Upper lobe of left lung (tissue), 6 donors: ENCODE measurements at regions not wholly inside any gene's neighbourhood (a gene's known extent, or its start where the extent isn't known, plus 50 kb on each side); places are given as distances from the start of the nearest gene placed in this dataset.

Experiments used
- ATAC-seq, 2 donors: fragments of 200-7000 bp; cut with Tn5 transposase; one replicate each; pipeline ENCODE4 v1.9.1; 2022; ENCODE audit warnings: mild to moderate bottlenecking in 2 of 2, moderate library complexity in 2 of 2; ENCODE audit not compliant: low FRiP score in 2 of 2
- DNase-seq, 2 donors: peaks; one replicate each; pipeline ENCODE4 v3.0.0-alpha.2; 2019 to 2020
- H3K27ac ChIP-seq, 4 donors: fragments of 200-600 bp; sonication (generic); one replicate each; pipeline ENCODE4 v1.5.1; 2016 to 2019
- H3K27me3 ChIP-seq, 4 donors: fragments of 200-600 bp; sonication (generic); one replicate each; pipeline ENCODE4 v1.5.1; 2017 to 2019
- H3K36me3 ChIP-seq, 4 donors: fragments of 200-600 bp; sonication (generic); one replicate each; pipeline ENCODE4 v1.5.1; 2016 to 2019
- H3K4me1 ChIP-seq, 4 donors: fragments of 200-600 bp; sonication (generic); one replicate each; pipeline ENCODE4 v1.5.1; 2018 to 2019
- H3K4me3 ChIP-seq, 4 donors: fragments of 200-600 bp; sonication (generic); one replicate each; pipeline ENCODE4 v1.5.1; 2017 to 2019; ENCODE audit warnings: mild to moderate bottlenecking in 2 of 4, moderate library complexity in 1 of 4
- H3K9me3 ChIP-seq, 4 donors: fragments of 200-600 bp; sonication (generic); one replicate each; pipeline ENCODE4 v1.5.1; 2018 to 2019
- EP300 ChIP-seq, 4 donors: sonication (generic); formaldehyde crosslinking; IDR thresholded peaks; one replicate each; pipeline ENCODE4 v1.5.1; 2017; ENCODE audit warnings: antibody characterized with exemption in 4 of 4, control low read depth in 2 of 4
- POLR2A ChIP-seq, 4 donors: fragments of 450-650 bp; IDR thresholded peaks; one replicate each; pipeline ENCODE4 v1.5.1; 2016 to 2017; ENCODE audit warnings: antibody characterized with exemption in 4 of 4, mild to moderate bottlenecking in 2 of 4
- POLR2AphosphoS5 ChIP-seq, 2 donors: sonication (generic); formaldehyde crosslinking; IDR thresholded peaks; one replicate each; pipeline ENCODE4 v1.5.1; 2017; ENCODE audit warnings: antibody characterized with exemption in 2 of 2
- WGBS, 2 donors: methylation state at CpG; one replicate each; pipeline ENCODE4 v1.1.5; 2017 to 2018; 5-methylcytosine and 5-hydroxymethylcytosine counted together
- TF ChIP-seq, protein P1 (sequence below), 6 experiments: fragments of 450-650 bp in 4 of 6; fragments of 200-600 bp in 2 of 6; sonication (generic) in 2 of 6; IDR thresholded peaks; one replicate each; pipeline ENCODE4 v1.5.1; 2016 to 2019; ENCODE audit warnings: antibody characterized with exemption in 6 of 6
- donor health status: DM: no; HTN: no; CAD: no; lungs with moderate emphysema.
- donor health status: DM: no; HTN: yes; CAD: no; lungs with severe emphysema.

DNA sequence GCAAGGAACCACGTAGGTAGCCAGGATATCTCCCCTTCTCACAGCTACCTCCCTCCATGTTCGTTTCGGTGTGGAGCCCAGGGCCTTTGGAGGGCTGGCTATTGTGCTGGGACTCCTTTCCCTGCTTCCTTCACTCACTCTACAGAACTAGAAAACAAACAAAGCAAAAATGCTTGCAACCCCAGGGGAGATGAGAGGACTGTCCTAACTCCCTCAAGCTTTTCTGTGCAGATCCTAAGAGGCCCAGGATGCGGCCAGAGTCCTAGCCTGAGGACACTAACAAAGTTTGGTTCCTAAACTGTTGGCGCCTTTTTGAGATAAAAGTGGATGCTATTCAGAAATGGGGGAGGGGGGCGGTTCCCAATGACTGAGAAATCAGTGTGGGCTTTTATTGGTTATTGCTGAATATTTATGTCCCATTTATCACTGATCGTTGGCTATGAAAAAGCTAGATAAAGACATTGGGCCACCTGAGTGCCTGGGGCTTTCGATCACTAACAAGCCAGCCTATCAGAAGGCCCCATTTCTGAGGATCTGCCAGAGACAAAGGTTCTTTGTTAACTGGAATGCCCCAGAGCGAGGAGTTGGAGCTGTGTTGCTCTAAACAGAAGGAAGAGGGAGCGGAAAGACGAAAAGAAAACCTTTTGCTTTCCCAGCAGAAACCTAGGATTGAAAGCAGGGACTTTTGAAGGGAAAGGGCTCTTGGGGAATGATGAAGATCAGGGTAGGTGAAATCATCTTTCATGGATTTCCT lies 95.2 kb upstream of the EGR2 start:
- ATAC-seq (no peak), DNase-seq (no peak)
- 75 to 91% methylated on average over 11 of the region's 11 CpGs for WGBS, 2 donors
- no peak for TF ChIP-seq POLR2A (IDR thresholded peaks at IDR 0.05)
- TF ChIP-seq POLR2AphosphoS5 (IDR thresholded peaks at IDR 0.05): no peak
- no peak for TF ChIP-seq EP300 (IDR thresholded peaks at IDR 0.05)
- TF ChIP-seq, protein P1, sequence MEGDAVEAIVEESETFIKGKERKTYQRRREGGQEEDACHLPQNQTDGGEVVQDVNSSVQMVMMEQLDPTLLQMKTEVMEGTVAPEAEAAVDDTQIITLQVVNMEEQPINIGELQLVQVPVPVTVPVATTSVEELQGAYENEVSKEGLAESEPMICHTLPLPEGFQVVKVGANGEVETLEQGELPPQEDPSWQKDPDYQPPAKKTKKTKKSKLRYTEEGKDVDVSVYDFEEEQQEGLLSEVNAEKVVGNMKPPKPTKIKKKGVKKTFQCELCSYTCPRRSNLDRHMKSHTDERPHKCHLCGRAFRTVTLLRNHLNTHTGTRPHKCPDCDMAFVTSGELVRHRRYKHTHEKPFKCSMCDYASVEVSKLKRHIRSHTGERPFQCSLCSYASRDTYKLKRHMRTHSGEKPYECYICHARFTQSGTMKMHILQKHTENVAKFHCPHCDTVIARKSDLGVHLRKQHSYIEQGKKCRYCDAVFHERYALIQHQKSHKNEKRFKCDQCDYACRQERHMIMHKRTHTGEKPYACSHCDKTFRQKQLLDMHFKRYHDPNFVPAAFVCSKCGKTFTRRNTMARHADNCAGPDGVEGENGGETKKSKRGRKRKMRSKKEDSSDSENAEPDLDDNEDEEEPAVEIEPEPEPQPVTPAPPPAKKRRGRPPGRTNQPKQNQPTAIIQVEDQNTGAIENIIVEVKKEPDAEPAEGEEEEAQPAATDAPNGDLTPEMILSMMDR (IDR thresholded peaks at IDR 0.05): no peak
- Histone ChIP-seq H3K27ac (no peak overlapping the region), H3K4me3 (no peak overlapping the region), H3K4me1 (no peaks in the 10 kb centered on the region), H3K36me3 (no peaks in the 10 kb centered on the region), H3K27me3 (no peaks in the 10 kb centered on the region), H3K9me3 (no peaks in the 10 kb centered on the region)

GRCh38 chr10:62907470-62908212 lies 91.5 kb upstream of the EGR2 start:
- Histone ChIP-seq H3K4me3 (no peak overlapping the region), H3K4me1 (no peaks in the 10 kb centered on the region), H3K9me3 (no peaks in the 10 kb centered on the region), H3K27me3 (no peaks in the 10 kb centered on the region), H3K27ac (no peak overlapping the region), H3K36me3 (no peaks in the 10 kb centered on the region)
- TF ChIP-seq POLR2A (IDR thresholded peaks at IDR 0.05) (no peak), EP300 (IDR thresholded peaks at IDR 0.05) (no peak), POLR2AphosphoS5 (IDR thresholded peaks at IDR 0.05) (no peak)
- TF ChIP-seq, protein P1 (IDR thresholded peaks at IDR 0.05): no peak
- ATAC-seq (no peak), DNase-seq (no peak)
- 79 to 82% methylated on average over 8 of the region's 8 CpGs for WGBS, 2 donors

- TF ChIP-seq POLR2AphosphoS5 (IDR thresholded peaks at IDR 0.05) (no peak), EP300 (IDR thresholded peaks at IDR 0.05) (no peak), POLR2A (IDR thresholded peaks at IDR 0.05) (no peak)
- TF ChIP-seq, protein P1 (IDR thresholded peaks at IDR 0.05): no peak
Observed at GRCh38 chr10:62904281-62904875, 88.2 kb upstream of the EGR2 start.

DNA sequence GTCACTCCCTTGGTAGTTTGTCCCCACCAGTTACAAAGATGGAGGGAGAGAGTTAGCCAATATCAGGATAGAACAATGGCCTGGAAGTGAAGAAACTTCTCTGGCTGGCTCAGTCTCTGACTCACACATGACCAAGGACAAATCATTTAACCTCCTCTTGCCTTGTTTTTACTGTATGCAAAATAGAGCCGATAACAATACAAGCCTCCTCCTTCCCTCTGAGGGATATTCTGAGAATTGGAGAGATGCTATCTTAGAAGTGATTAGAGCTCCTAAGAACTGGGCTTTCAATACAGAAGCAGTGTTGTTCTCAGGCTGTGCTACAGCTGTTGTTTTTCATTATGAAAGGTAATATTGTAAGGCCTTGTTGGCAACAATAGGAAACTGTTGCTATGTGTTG lies 87.7 kb upstream of the EGR2 start:
- Histone ChIP-seq H3K9me3 (no peaks in the 10 kb centered on the region), H3K4me3 (no peak overlapping the region), H3K36me3 (no peaks in the 10 kb centered on the region), H3K27ac (no peak overlapping the region), H3K4me1 (no peaks in the 10 kb centered on the region), H3K27me3 (no peaks in the 10 kb centered on the region)
- no peak for ATAC-seq
- TF ChIP-seq EP300 (IDR thresholded peaks at IDR 0.05) (no peak), POLR2AphosphoS5 (IDR thresholded peaks at IDR 0.05) (no peak), POLR2A (IDR thresholded peaks at IDR 0.05) (no peak)
- TF ChIP-seq, protein P1 (IDR thresholded peaks at IDR 0.05): no peak
- no peak for DNase-seq
- 67 to 81% methylated on average over 1 of the region's 1 CpG for WGBS, 2 donors

More at GRCh38 chr10:62904281-62904875, 88.2 kb upstream of the EGR2 start:
- H3K27me3 ChIP-seq: no peaks in the 10 kb centered on the region
- no peaks in the 10 kb centered on the region for H3K4me1 ChIP-seq
- no peak overlapping the region for H3K4me3 ChIP-seq
- no peaks in the 10 kb centered on the region for H3K9me3 ChIP-seq
- no peak for DNase-seq
- H3K36me3 ChIP-seq: no peaks in the 10 kb centered on the region
- H3K27ac ChIP-seq: no peak overlapping the region
- no peak for ATAC-seq
- WGBS, 2 donors: 80 to 94% methylated on average over 5 of the region's 5 CpGs
